ENCODE measurements at regions not wholly inside any gene's neighbourhood (a gene's known extent, or its start where the extent isn't known, plus 50 kb on each side); places are given as distances from the start of the nearest gene placed in this dataset.

DNA sequence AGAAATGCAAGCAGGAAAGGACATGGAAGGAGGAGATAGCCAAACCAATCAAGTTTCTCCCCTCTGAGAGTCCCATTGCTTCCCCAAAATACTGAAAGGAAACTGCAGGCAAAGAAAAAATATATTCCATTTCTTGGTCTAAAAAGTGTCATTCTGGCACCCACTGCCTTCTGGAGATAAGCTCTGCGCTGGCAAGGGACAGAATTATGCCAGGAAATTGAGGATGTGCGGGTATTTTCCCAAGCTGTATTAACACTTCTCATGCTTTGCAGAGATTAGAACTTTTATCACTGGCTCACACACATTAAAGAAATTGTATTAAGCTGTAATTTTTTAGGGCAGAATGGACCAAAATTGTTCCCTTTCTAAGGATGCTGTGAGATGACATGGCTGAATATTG, 381.2 kb upstream of the DUSP10 start:
- H3K4me2 ChIP-seq (ENCODE audit: insufficient read depth in 1 of 2, low read depth in 2 of 2, low read length in 2 of 2), result no peak overlapping the region
- H3K79me1 ChIP-seq (ENCODE audit: low read depth, low read length), result no peaks in the 10 kb centered on the region
- FAIRE-seq (no peak), DNase-seq (ENCODE audit: low read depth in 1 of 2, low spot score in 2 of 2) (no peak)
- H3K23ac ChIP-seq (ENCODE audit: insufficient read length), result no peak overlapping the region
- 91% methylated on average over 2 of the region's 2 CpGs; no CpG with 5 or more reads in 1 of the 2 experiments for WGBS, 2 experiments (ENCODE audit: extremely low coverage in 1 of 2, insufficient coverage in 1 of 2, insufficient read length in 1 of 2, insufficient replicate concordance in 2 of 2, low coverage in 1 of 2, low lambda C conversion rate in 2 of 2, missing lambda C conversion rate in 1 of 2)
- H4K8ac ChIP-seq (ENCODE audit: extremely low read depth, insufficient read depth, low read length), result no peak overlapping the region
- H2BK12ac ChIP-seq (ENCODE audit: low read depth, low read length), result no peak overlapping the region
- H4K20me1 ChIP-seq (replicated peaks in 1 of 2; ENCODE audit: control insufficient read depth in 1 of 2, insufficient read depth in 2 of 2, low read length in 2 of 2), result no peaks in the 10 kb centered on the region
- H4K91ac ChIP-seq (replicated peaks; ENCODE audit: insufficient read length, low read length), result no peak overlapping the region
- no peak overlapping the region for H2AK5ac ChIP-seq (ENCODE audit: low read depth, low read length)
- H3K4ac ChIP-seq (replicated peaks; ENCODE audit: insufficient read length, low read depth, low read length), result no peak overlapping the region
- no peak overlapping the region for H2BK20ac ChIP-seq (ENCODE audit: low read length)
- TF ChIP-seq HDAC6 (IDR thresholded peaks at IDR 0.05; ENCODE audit: low read depth, low read length) (no peak), RFX5 (IDR thresholded peaks at IDR 0.05; ENCODE audit: borderline replicate concordance, low read depth, low read length) (no peak), MAFK (IDR thresholded peaks at IDR 0.05; ENCODE audit: low read depth, low read length) (no peak), TCF12 (IDR thresholded peaks at IDR 0.05; ENCODE audit: low read depth, low read length) (no peak), TBP (IDR thresholded peaks at IDR 0.05; ENCODE audit: low read depth, low read length) (no peak), KDM4A (IDR thresholded peaks at IDR 0.05; ENCODE audit: low read depth, low read length, severe bottlenecking) (no peak), CEBPB (IDR thresholded peaks at IDR 0.05; ENCODE audit: low read depth, low read length) (no peak), BRCA1 (IDR thresholded peaks at IDR 0.05; ENCODE audit: low read depth, low read length) (no peak)
- TF ChIP-seq, protein P1, sequence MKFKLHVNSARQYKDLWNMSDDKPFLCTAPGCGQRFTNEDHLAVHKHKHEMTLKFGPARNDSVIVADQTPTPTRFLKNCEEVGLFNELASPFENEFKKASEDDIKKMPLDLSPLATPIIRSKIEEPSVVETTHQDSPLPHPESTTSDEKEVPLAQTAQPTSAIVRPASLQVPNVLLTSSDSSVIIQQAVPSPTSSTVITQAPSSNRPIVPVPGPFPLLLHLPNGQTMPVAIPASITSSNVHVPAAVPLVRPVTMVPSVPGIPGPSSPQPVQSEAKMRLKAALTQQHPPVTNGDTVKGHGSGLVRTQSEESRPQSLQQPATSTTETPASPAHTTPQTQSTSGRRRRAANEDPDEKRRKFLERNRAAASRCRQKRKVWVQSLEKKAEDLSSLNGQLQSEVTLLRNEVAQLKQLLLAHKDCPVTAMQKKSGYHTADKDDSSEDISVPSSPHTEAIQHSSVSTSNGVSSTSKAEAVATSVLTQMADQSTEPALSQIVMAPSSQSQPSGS (IDR thresholded peaks at IDR 0.05; ENCODE audit: low read length), result no peak
- POLR2A ChIA-PET (ENCODE audit: partially characterized antibody), result no interaction called here
- H3K4me1 ChIP-seq (replicated peaks in 1 of 4; ENCODE audit: control insufficient read depth in 3 of 4, insufficient read depth in 4 of 4, low read length in 3 of 4), result no peaks in the 10 kb centered on the region
- no peaks in the 10 kb centered on the region for H3K27me3 ChIP-seq (replicated peaks in 1 of 4; ENCODE audit: control insufficient read depth in 3 of 4, extremely low read depth in 1 of 4, insufficient read depth in 3 of 4, low read length in 3 of 4)
- H4K5ac ChIP-seq (ENCODE audit: insufficient read length, low read depth, low read length), result no peak overlapping the region
- CTCF ChIA-PET (ENCODE audit: partially characterized antibody), result interaction anchor here (0.7 to 6.3 kb wide), 13 partner anchors 17 to 332 kb away, joined by 3 to 60 read pairs (median 7); no protein-coding TSS in a partner anchor
- H3K36me3 ChIP-seq (ENCODE audit: control insufficient read depth in 2 of 4, insufficient read depth in 4 of 4, low read length in 3 of 4), result no peaks in the 10 kb centered on the region
- no peak overlapping the region for H3K14ac ChIP-seq (ENCODE audit: insufficient read length)
- no peak overlapping the region for H3K4me3 ChIP-seq (ENCODE audit: extremely low read depth in 1 of 4, insufficient read depth in 2 of 4, low read depth in 3 of 4, low read length in 4 of 4)
- no peak overlapping the region for H2BK5ac ChIP-seq (ENCODE audit: low read depth, low read length)
- H3K56ac ChIP-seq (replicated peaks; ENCODE audit: insufficient read length, low read depth, low read length), result no peak overlapping the region
- no peaks in the 10 kb centered on the region for H3K9me3 ChIP-seq (ENCODE audit: insufficient read depth in 2 of 2, low read depth in 1 of 2, low read length in 1 of 2)
- no peak overlapping the region for H2BK120ac ChIP-seq (replicated peaks; ENCODE audit: low read depth, low read length)
- no peak overlapping the region for H2AFZ ChIP-seq (ENCODE audit: low read length)
- no peak overlapping the region for H3K18ac ChIP-seq (ENCODE audit: extremely low read depth, low read length)
- no peaks in the 10 kb centered on the region for H3K79me2 ChIP-seq (ENCODE audit: control insufficient read depth in 1 of 2, insufficient read depth in 2 of 2, low read length in 2 of 2)
- no peak overlapping the region for H3K27ac ChIP-seq (ENCODE audit: low read depth, low read length)
- H3K9ac ChIP-seq (replicated peaks in 1 of 4; ENCODE audit: extremely low read depth in 1 of 4, low read depth in 3 of 4, low read length in 3 of 4), result no peak overlapping the region
- no peaks in the 10 kb centered on the region for H3K23me2 ChIP-seq (ENCODE audit: low read depth, low read length)
- no peak overlapping the region for H2BK15ac ChIP-seq (ENCODE audit: low read length)

Data from H1 (cell line).